ENCODE measurements at regions not wholly inside any gene's neighbourhood (a gene's known extent, or its start where the extent isn't known, plus 50 kb on each side); places are given as distances from the start of the nearest gene placed in this dataset.
A peak's percentile ranks its signal among the peaks of the same experiment; 100 is the strongest.

DNA sequence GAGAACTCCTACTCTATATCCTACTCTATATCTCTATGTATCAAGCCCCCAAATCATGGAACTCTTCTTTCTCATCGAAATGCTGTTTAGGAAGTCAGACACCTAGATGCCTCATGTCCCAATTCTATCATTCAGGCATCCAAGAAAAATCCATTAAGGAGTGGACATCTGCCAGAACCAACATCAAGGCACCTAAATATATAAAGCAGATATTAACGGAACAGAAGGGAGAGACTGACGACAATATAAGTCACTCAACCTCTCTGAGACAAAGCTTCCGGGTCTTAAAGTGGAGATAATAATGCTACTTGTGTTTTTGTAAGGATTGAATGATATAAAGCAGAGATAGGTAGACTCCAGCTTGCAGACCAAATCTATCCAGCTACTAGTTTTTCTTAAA, 241.5 kb downstream of the NFATC2 start:
- H3K27me3 ChIP-seq (ENCODE audit: insufficient read depth, poor library complexity, severe bottlenecking): no peaks in the 10 kb centered on the region
- ATAC-seq (ENCODE audit: low read depth) (no peak), DNase-seq (ENCODE audit: low spot score) (no peak)
- TF ChIP-seq, protein P1, sequence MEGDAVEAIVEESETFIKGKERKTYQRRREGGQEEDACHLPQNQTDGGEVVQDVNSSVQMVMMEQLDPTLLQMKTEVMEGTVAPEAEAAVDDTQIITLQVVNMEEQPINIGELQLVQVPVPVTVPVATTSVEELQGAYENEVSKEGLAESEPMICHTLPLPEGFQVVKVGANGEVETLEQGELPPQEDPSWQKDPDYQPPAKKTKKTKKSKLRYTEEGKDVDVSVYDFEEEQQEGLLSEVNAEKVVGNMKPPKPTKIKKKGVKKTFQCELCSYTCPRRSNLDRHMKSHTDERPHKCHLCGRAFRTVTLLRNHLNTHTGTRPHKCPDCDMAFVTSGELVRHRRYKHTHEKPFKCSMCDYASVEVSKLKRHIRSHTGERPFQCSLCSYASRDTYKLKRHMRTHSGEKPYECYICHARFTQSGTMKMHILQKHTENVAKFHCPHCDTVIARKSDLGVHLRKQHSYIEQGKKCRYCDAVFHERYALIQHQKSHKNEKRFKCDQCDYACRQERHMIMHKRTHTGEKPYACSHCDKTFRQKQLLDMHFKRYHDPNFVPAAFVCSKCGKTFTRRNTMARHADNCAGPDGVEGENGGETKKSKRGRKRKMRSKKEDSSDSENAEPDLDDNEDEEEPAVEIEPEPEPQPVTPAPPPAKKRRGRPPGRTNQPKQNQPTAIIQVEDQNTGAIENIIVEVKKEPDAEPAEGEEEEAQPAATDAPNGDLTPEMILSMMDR (IDR thresholded peaks at IDR 0.05; ENCODE audit: poor library complexity, severe bottlenecking): no peak
- H3K36me3 ChIP-seq (ENCODE audit: low read depth): no peaks in the 10 kb centered on the region
- peaks cover 8% of the 10 kb centered on the region for H3K9me3 ChIP-seq (ENCODE audit: severe bottlenecking)
- no peak overlapping the region for H3K27ac ChIP-seq (ENCODE audit: poor library complexity, severe bottlenecking)
- H3K4me1 ChIP-seq (ENCODE audit: insufficient read depth, poor library complexity, severe bottlenecking): no peaks in the 10 kb centered on the region
- no peak overlapping the region for H3K4me3 ChIP-seq (ENCODE audit: severe bottlenecking)

DNA sequence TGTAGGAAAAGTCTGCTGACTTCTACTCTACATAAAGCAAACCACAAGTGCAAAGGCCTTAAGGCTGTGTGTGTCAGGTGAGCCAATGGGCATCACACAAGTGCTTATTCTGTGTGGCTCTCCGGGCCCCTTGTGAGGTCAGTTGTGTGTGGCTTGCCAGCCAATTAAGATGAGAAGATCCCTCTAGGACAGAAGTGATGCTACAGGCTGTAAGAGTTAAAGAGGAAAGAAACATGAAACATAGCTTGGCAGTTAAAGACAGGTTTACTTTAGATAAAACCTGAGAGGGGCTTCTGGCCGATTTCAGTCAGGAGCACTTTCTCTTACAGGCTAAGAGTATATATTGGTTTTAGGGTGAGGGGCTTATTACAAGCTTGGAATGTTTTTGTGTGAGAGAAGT, 242.4 kb downstream of the NFATC2 start:
- ATAC-seq (ENCODE audit: low read depth) (no peak), DNase-seq (ENCODE audit: low spot score) (no peak)
- H3K27ac ChIP-seq (ENCODE audit: poor library complexity, severe bottlenecking): no peak overlapping the region
- no peak overlapping the region for H3K4me3 ChIP-seq (ENCODE audit: severe bottlenecking)
- H3K27me3 ChIP-seq (ENCODE audit: insufficient read depth, poor library complexity, severe bottlenecking): no peaks in the 10 kb centered on the region
- H3K9me3 ChIP-seq (ENCODE audit: severe bottlenecking): peaks cover 8% of the 10 kb centered on the region
- TF ChIP-seq, protein P1 (IDR thresholded peaks at IDR 0.05; ENCODE audit: poor library complexity, severe bottlenecking): no peak
- no peaks in the 10 kb centered on the region for H3K4me1 ChIP-seq (ENCODE audit: insufficient read depth, poor library complexity, severe bottlenecking)
- no peaks in the 10 kb centered on the region for H3K36me3 ChIP-seq (ENCODE audit: low read depth)

DNA sequence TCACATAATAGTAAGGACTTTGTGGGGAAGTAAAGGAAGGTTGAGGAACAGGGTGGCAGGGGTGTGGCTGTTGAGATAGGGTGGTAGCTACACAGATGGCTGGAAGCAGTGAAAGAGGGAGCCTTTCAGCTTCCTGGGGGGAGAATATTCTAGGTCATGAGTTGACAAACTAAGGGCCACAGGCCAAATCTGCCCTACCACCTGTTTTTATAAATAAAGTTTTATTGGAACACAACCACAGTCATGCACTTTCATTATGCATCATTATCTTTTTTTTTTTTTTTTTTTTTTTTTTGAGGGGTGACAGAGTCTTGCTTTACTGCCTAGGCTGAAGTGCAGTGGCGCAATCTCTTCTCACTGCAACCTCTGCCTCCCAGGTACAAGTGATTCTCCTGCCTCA, 243.1 kb downstream of the NFATC2 start:
- TF ChIP-seq, protein P1 (IDR thresholded peaks at IDR 0.05; ENCODE audit: poor library complexity, severe bottlenecking): no peak
- Histone ChIP-seq H3K4me3 (ENCODE audit: severe bottlenecking) (no peak overlapping the region), H3K36me3 (ENCODE audit: low read depth) (no peaks in the 10 kb centered on the region), H3K4me1 (ENCODE audit: insufficient read depth, poor library complexity, severe bottlenecking) (no peaks in the 10 kb centered on the region), H3K27me3 (ENCODE audit: insufficient read depth, poor library complexity, severe bottlenecking) (no peaks in the 10 kb centered on the region), H3K27ac (ENCODE audit: poor library complexity, severe bottlenecking) (no peak overlapping the region), H3K9me3 (ENCODE audit: severe bottlenecking) (peaks cover 8% of the 10 kb centered on the region)
- no peak for ATAC-seq (ENCODE audit: low read depth)
- no peak for DNase-seq (ENCODE audit: low spot score)

DNA sequence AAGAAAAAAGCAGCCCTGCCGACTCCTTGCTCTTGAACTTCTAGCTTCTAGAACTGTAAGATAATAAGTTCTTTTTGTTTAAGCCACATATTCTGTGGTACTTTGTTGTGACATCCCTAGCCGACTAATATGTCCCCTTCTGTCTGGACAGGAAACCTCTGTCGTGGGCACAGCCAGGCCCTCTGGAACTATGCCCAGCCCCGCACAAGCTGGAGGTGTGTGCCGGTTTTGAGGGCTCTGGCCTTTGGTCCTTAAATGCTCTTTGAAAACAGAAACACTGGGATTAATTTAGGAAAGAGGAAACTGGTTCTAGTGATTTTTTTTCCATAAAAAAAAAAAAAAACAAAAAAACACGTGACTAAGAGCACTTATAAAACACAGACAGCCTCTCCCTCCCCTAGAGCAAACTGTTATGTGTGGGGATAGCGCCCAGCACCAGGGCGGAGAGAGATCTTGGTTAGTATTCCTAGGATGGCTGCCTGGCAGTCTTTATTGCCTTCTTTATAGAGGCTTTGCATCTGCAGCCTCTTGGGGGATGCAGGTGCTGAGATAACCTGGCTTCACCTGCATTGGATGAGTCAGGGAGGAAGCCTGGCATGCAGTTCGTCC, 244.3 kb downstream of the NFATC2 start:
- Histone ChIP-seq H3K4me1 (ENCODE audit: insufficient read depth, poor library complexity, severe bottlenecking) (no peaks in the 10 kb centered on the region), H3K27me3 (ENCODE audit: insufficient read depth, poor library complexity, severe bottlenecking) (no peaks in the 10 kb centered on the region), H3K27ac (ENCODE audit: poor library complexity, severe bottlenecking) (no peak overlapping the region), H3K9me3 (ENCODE audit: severe bottlenecking) (peaks cover 4% of the 10 kb centered on the region), H3K4me3 (ENCODE audit: severe bottlenecking) (no peak overlapping the region), H3K36me3 (ENCODE audit: low read depth) (no peaks in the 10 kb centered on the region)
- ATAC-seq (ENCODE audit: low read depth): 0 out of 3 replicates have a peak, but pooled peaks have one; percentile 11
- DNase-seq (ENCODE audit: low spot score): no peak
- TF ChIP-seq, protein P1 (IDR thresholded peaks at IDR 0.05; ENCODE audit: poor library complexity, severe bottlenecking): no peak

DNA sequence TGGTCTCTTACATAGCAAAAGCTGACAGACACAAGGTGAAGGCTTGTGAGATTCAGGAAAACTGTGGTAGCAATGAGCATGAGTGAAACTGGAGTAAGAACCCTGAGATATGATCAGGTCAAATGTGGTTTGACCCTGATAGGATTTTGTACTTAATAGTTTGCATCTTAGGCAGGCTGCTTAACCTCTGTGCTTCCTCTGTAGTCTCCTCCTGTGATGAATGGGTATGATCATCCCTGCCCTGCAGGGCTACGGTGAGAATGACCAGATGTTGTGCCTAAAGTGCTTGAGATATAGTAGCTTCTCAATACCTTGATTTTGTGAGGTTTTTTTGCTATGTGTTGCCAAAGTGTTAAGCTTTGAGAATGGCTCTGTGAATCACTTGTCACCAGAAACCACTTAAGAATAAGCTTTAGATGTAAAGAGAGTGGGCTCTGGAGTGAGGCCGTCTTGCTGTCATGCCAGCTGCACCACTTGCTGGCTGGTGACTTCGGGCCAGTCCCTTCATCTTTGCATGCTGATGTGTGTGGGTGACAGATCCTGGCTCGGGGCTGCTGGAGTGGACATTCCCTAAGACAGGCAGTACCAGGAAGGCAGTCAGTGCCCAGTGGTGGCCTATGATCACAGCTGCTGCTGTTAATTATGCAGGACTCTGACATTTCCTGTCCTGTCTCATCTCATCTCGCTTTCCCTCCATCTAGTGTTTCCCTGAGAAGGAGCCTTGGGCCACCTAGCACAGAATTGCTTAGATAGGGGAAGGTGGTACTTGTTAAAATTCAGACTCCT, 254.7 kb downstream of the NFATC2 start:
- TF ChIP-seq, protein P1 (IDR thresholded peaks at IDR 0.05; ENCODE audit: poor library complexity, severe bottlenecking): no peak

More for the DNA sequence above, 254.7 kb downstream of the NFATC2 start:
- Histone ChIP-seq H3K27ac (ENCODE audit: poor library complexity, severe bottlenecking) (no peak overlapping the region), H3K4me1 (ENCODE audit: insufficient read depth, poor library complexity, severe bottlenecking) (no peaks in the 10 kb centered on the region), H3K27me3 (ENCODE audit: insufficient read depth, poor library complexity, severe bottlenecking) (no peaks in the 10 kb centered on the region), H3K36me3 (ENCODE audit: low read depth) (no peaks in the 10 kb centered on the region), H3K4me3 (ENCODE audit: severe bottlenecking) (no peak overlapping the region), H3K9me3 (ENCODE audit: severe bottlenecking) (no peaks in the 10 kb centered on the region)
- ATAC-seq (ENCODE audit: low read depth): no peak
- DNase-seq (ENCODE audit: low spot score): no peak

Data from RWPE2 (cell line).